ENCODE measurements at regions not wholly inside any gene's neighbourhood (a gene's known extent, or its start where the extent isn't known, plus 50 kb on each side); places are given as distances from the start of the nearest gene placed in this dataset.

GRCh38 chr21:27083144-27083543 lies 116.3 kb upstream of the ADAMTS5 start:
- Histone ChIP-seq H3K79me2 (ENCODE audit: control insufficient read depth, insufficient read depth, low read length) (no peaks in the 10 kb centered on the region), H3K36me3 (ENCODE audit: control insufficient read depth, insufficient read depth, low read length) (no peaks in the 10 kb centered on the region), H3K27ac (ENCODE audit: extremely low read depth, low read depth, low read length) (no peak overlapping the region), H3K4me3 (no peak overlapping the region), H3K9me1 (ENCODE audit: control insufficient read depth, insufficient read depth, low read length) (no peaks in the 10 kb centered on the region), H3K27me3 (ENCODE audit: control insufficient read depth in 2 of 2, insufficient read depth in 2 of 2, low read length in 2 of 2) (no peaks in the 10 kb centered on the region), H3K4me2 (ENCODE audit: insufficient read depth, low read length) (no peak overlapping the region), H2AFZ (ENCODE audit: low read depth, low read length) (no peak overlapping the region), H4K20me1 (replicated peaks; ENCODE audit: control insufficient read depth, insufficient read depth, low read length) (no peaks in the 10 kb centered on the region), H3K9ac (ENCODE audit: insufficient read depth in 1 of 2, low read depth in 2 of 2, low read length in 2 of 2) (no peak overlapping the region), H3K9me3 (replicated peaks; ENCODE audit: control insufficient read depth, insufficient read depth, low read depth, low read length) (no peaks in the 10 kb centered on the region; the same call in 1 of the 2 replicates), H3K4me1 (replicated peaks in 1 of 2; ENCODE audit: control insufficient read depth in 2 of 2, insufficient read depth in 2 of 2, low read length in 2 of 2) (no peaks in the 10 kb centered on the region)
- WGBS (ENCODE audit: insufficient coverage, low coverage, missing lambda C conversion rate), result 0% methylated on average over 3 of the region's 3 CpGs
- ChIA-PET POLR2A (no interaction called here), CTCF (ENCODE audit: low intra/inter-chr PET ratio) (no interaction called here)
- no peak for TF ChIP-seq MAFK (IDR thresholded peaks at IDR 0.05; ENCODE audit: low read length)
- TF ChIP-seq ZNF316 (IDR thresholded peaks at IDR 0.05), result peak; percentile 27; the same call in 1 of the 2 replicates
- no peak for TF ChIP-seq ZNF436 (CRISPR knock-in tag; IDR thresholded peaks at IDR 0.05)
- no peak for TF ChIP-seq MECOM (CRISPR knock-in tag; IDR thresholded peaks at IDR 0.05)
- DNase-seq (ENCODE audit: extremely low read depth in 1 of 4, low spot score in 3 of 4), result no peak
- in situ Hi-C loops (cut with MboI) (no loop called here), intact Hi-C loops (cut with micrococcal nuclease) (no loop called here)
- FAIRE-seq, result no peak
- ATAC-seq, result no peak
- no TSS peak for BruUV-seq (replicated peaks)

DNA sequence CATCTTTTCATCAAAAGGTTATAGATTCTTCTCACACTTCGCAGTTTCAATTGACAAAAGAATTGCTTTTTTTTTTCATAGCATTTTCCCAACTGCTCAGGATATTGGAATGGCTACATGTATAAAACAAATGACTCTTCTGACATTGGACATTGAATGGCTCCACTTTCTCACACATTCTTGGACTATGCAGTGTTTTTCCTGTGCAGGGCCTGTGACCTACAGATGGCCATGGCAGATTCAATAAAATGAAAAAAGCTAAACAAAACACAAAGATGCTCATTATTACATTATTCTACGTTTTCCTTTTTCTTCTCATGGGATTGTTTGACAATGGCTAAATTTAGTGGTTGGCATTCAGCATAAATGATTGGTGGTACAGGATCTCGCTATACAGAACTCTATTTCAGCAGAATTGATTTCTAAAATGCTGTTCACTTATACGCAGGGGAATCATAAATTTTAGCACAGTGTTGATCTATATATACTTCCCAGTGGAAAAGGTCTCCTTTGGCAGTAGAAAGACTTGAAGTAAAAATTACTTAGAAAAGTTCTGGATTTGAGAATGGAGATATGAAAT lies 115.6 kb upstream of the ADAMTS5 start:
- Histone ChIP-seq H3K79me2 (ENCODE audit: control insufficient read depth, insufficient read depth, low read length) (no peaks in the 10 kb centered on the region), H4K20me1 (replicated peaks; ENCODE audit: control insufficient read depth, insufficient read depth, low read length) (no peaks in the 10 kb centered on the region), H2AFZ (ENCODE audit: low read depth, low read length) (no peak overlapping the region), H3K4me1 (replicated peaks in 1 of 2; ENCODE audit: control insufficient read depth in 2 of 2, insufficient read depth in 2 of 2, low read length in 2 of 2) (no peaks in the 10 kb centered on the region), H3K36me3 (ENCODE audit: control insufficient read depth, insufficient read depth, low read length) (no peaks in the 10 kb centered on the region), H3K4me3 (no peak overlapping the region), H3K27me3 (ENCODE audit: control insufficient read depth in 2 of 2, insufficient read depth in 2 of 2, low read length in 2 of 2) (no peaks in the 10 kb centered on the region), H3K27ac (ENCODE audit: extremely low read depth, low read depth, low read length) (no peak overlapping the region), H3K9me3 (replicated peaks; ENCODE audit: control insufficient read depth, insufficient read depth, low read depth, low read length) (peaks cover under 1% of the 10 kb centered on the region; the same call in 1 of the 2 replicates), H3K9ac (ENCODE audit: insufficient read depth in 1 of 2, low read depth in 2 of 2, low read length in 2 of 2) (no peak overlapping the region), H3K4me2 (ENCODE audit: insufficient read depth, low read length) (no peak overlapping the region), H3K9me1 (ENCODE audit: control insufficient read depth, insufficient read depth, low read length) (no peaks in the 10 kb centered on the region)
- CTCF ChIA-PET (ENCODE audit: low intra/inter-chr PET ratio), result no interaction called here
- WGBS (ENCODE audit: insufficient coverage, low coverage, missing lambda C conversion rate), result 1% methylated on average over 4 of the region's 4 CpGs
- FAIRE-seq (no peak), DNase-seq (ENCODE audit: extremely low read depth in 1 of 4, low spot score in 3 of 4) (no peak), ATAC-seq (no peak)
- BruUV-seq (replicated peaks), result no TSS peak
- intact Hi-C loops (cut with micrococcal nuclease), result no loop called here
- POLR2A ChIA-PET, result no interaction called here
- in situ Hi-C loops (cut with MboI), result no loop called here
- TF ChIP-seq, protein P1, sequence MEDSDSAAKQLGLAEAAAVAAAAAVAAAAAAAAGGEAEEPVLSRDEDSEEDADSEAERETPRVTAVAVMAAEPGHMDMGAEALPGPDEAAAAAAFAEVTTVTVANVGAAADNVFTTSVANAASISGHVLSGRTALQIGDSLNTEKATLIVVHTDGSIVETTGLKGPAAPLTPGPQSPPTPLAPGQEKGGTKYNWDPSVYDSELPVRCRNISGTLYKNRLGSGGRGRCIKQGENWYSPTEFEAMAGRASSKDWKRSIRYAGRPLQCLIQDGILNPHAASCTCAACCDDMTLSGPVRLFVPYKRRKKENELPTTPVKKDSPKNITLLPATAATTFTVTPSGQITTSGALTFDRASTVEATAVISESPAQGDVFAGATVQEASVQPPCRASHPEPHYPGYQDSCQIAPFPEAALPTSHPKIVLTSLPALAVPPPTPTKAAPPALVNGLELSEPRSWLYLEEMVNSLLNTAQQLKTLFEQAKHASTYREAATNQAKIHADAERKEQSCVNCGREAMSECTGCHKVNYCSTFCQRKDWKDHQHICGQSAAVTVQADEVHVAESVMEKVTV (CRISPR knock-in tag; IDR thresholded peaks at IDR 0.05), result no peak
- no peak for TF ChIP-seq KDM5B (IDR thresholded peaks at IDR 0.05; ENCODE audit: insufficient replicate concordance, low read depth, low read length)
- no peak for TF ChIP-seq ZNF444 (CRISPR knock-in tag; IDR thresholded peaks at IDR 0.05)
- no peak for TF ChIP-seq ARID1B (IDR thresholded peaks at IDR 0.05)
- no peak for TF ChIP-seq CREB5 (CRISPR knock-in tag; IDR thresholded peaks at IDR 0.05)
- no peak for TF ChIP-seq ZNF445 (CRISPR knock-in tag; IDR thresholded peaks at IDR 0.05; ENCODE audit: low read depth)
- TF ChIP-seq PPARD (CRISPR knock-in tag; IDR thresholded peaks at IDR 0.05), result no peak
- no peak for TF ChIP-seq ZNF696 (CRISPR knock-in tag; conservative IDR thresholded peaks at IDR 0.05)
- TF ChIP-seq KAT8 (IDR thresholded peaks at IDR 0.05; ENCODE audit: low read depth), result no peak
- no peak for TF ChIP-seq TAF15 (IDR thresholded peaks at IDR 0.05; ENCODE audit: low read depth, low read length)
- no peak for TF ChIP-seq ZNF408 (CRISPR knock-in tag; IDR thresholded peaks at IDR 0.05; ENCODE audit: low read depth)
- TF ChIP-seq EGR1 (conservative IDR thresholded peaks at IDR 0.05), result no peak
